ENCODE measurements at regions not wholly inside any gene's neighbourhood (a gene's known extent, or its start where the extent isn't known, plus 50 kb on each side); places are given as distances from the start of the nearest gene placed in this dataset.

GRCh38 chr5:68947986-68948385 is 145.8 kb upstream of the SLC30A5 start:
- H3K36me3 ChIP-seq (ENCODE audit: insufficient read depth, low read length): no peaks in the 10 kb centered on the region
- H3K4me3 ChIP-seq (ENCODE audit: low read depth, low read length, poor library complexity, severe bottlenecking): no peak overlapping the region

GRCh38 chr5:68949256-68949655 is 144.6 kb upstream of the SLC30A5 start:
- no peak overlapping the region for H3K27ac ChIP-seq (ENCODE audit: low read depth, low read length, poor library complexity, severe bottlenecking)
- H3K36me3 ChIP-seq (ENCODE audit: insufficient read depth, low read length): no peaks in the 10 kb centered on the region
- H3K9me3 ChIP-seq (ENCODE audit: low read length): no peaks in the 10 kb centered on the region
- no peaks in the 10 kb centered on the region for H3K9me2 ChIP-seq (ENCODE audit: low read depth, low read length)
- no peaks in the 10 kb centered on the region for H3K27me3 ChIP-seq (ENCODE audit: insufficient read depth, low read length)
- no peak overlapping the region for H3K4me2 ChIP-seq (ENCODE audit: low read length)
- no peaks in the 10 kb centered on the region for H3K4me1 ChIP-seq (ENCODE audit: insufficient read depth, low read length, severe bottlenecking)
- no peaks in the 10 kb centered on the region for H3F3A ChIP-seq (ENCODE audit: insufficient read depth, low read length)
- no peak overlapping the region for H2AFZ ChIP-seq (ENCODE audit: low read length)
- no peak overlapping the region for H3K4me3 ChIP-seq (ENCODE audit: low read depth, low read length, poor library complexity, severe bottlenecking)
- TF ChIP-seq EZH2 (IDR thresholded peaks at IDR 0.05; ENCODE audit: borderline replicate concordance, low read length): no peak
- TF ChIP-seq CTCF (IDR thresholded peaks at IDR 0.05; ENCODE audit: low read length): no peak
- no peaks in the 10 kb centered on the region for H4K20me1 ChIP-seq (ENCODE audit: insufficient read depth, low read length)
- no peaks in the 10 kb centered on the region for H3K79me2 ChIP-seq (ENCODE audit: insufficient read depth, low read length)
- H3K9ac ChIP-seq (ENCODE audit: low read length): no peak overlapping the region

More at GRCh38 chr5:68947986-68948385, 145.8 kb upstream of the SLC30A5 start:
- Histone ChIP-seq H2AFZ (ENCODE audit: low read length) (no peak overlapping the region), H3K27me3 (ENCODE audit: insufficient read depth, low read length) (no peaks in the 10 kb centered on the region), H3K4me2 (ENCODE audit: low read length) (no peak overlapping the region), H3K27ac (ENCODE audit: low read depth, low read length, poor library complexity, severe bottlenecking) (no peak overlapping the region), H3F3A (ENCODE audit: insufficient read depth, low read length) (no peaks in the 10 kb centered on the region), H4K20me1 (ENCODE audit: insufficient read depth, low read length) (no peaks in the 10 kb centered on the region), H3K4me1 (ENCODE audit: insufficient read depth, low read length, severe bottlenecking) (no peaks in the 10 kb centered on the region), H3K79me2 (ENCODE audit: insufficient read depth, low read length) (no peaks in the 10 kb centered on the region), H3K9me2 (ENCODE audit: low read depth, low read length) (no peaks in the 10 kb centered on the region), H3K9me3 (ENCODE audit: low read length) (no peaks in the 10 kb centered on the region), H3K9ac (ENCODE audit: low read length) (no peak overlapping the region)
- TF ChIP-seq EZH2 (IDR thresholded peaks at IDR 0.05; ENCODE audit: borderline replicate concordance, low read length): no peak
- no peak for TF ChIP-seq CTCF (IDR thresholded peaks at IDR 0.05; ENCODE audit: low read length)

- no peak overlapping the region for H3K9ac ChIP-seq (ENCODE audit: low read length)
- H3K4me3 ChIP-seq (ENCODE audit: low read depth, low read length, poor library complexity, severe bottlenecking): no peak overlapping the region
- no peaks in the 10 kb centered on the region for H3K36me3 ChIP-seq (ENCODE audit: insufficient read depth, low read length)
- no peaks in the 10 kb centered on the region for H4K20me1 ChIP-seq (ENCODE audit: insufficient read depth, low read length)
- no peaks in the 10 kb centered on the region for H3K9me2 ChIP-seq (ENCODE audit: low read depth, low read length)
- H3K27me3 ChIP-seq (ENCODE audit: insufficient read depth, low read length): no peaks in the 10 kb centered on the region
- no peak overlapping the region for H3K27ac ChIP-seq (ENCODE audit: low read depth, low read length, poor library complexity, severe bottlenecking)
- H3F3A ChIP-seq (ENCODE audit: insufficient read depth, low read length): no peaks in the 10 kb centered on the region
- no peaks in the 10 kb centered on the region for H3K9me3 ChIP-seq (ENCODE audit: low read length)
- no peaks in the 10 kb centered on the region for H3K4me1 ChIP-seq (ENCODE audit: insufficient read depth, low read length, severe bottlenecking)
- no peak for TF ChIP-seq EZH2 (IDR thresholded peaks at IDR 0.05; ENCODE audit: borderline replicate concordance, low read length)
- TF ChIP-seq CTCF (IDR thresholded peaks at IDR 0.05; ENCODE audit: low read length): no peak
- H3K79me2 ChIP-seq (ENCODE audit: insufficient read depth, low read length): no peaks in the 10 kb centered on the region
- H3K4me2 ChIP-seq (ENCODE audit: low read length): no peak overlapping the region
- H2AFZ ChIP-seq (ENCODE audit: low read length): no peak overlapping the region
These were observed 144.1 kb upstream of the SLC30A5 start for GRCh38 chr5:68949711-68950110.
